ENCODE measurements at regions not wholly inside any gene's neighbourhood (a gene's known extent, or its start where the extent isn't known, plus 50 kb on each side); places are given as distances from the start of the nearest gene placed in this dataset.
"Not testable (repeated sequence)": the region's sequence is repeated elsewhere in the genome, so short reads cannot be mapped to it uniquely, and the experiment has no call there.

DNA sequence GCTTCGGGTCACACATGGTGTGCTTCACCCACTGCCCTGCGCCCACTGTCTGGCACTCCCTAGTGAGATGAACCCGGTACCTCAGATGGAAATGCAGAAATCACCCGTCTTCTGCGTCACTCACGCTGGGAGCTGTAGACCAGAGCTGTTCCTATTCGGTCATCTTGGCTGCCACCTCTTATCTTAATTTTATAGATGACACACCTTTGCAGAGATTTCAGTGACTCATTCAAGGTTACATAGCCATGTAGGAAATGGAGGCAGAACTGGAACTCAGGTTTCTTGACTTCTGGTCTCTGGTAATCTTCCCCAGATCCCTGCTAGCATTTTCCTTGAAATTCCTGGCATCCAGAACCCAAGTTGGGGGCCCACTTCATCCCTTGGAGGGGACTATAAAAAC lies 291.9 kb downstream of the PDCD6IP start:
- DNase-seq (ENCODE audit: extremely low read depth in 1 of 11, low read depth in 9 of 11, low spot score in 4 of 11) = not testable (repeated sequence)

DNA sequence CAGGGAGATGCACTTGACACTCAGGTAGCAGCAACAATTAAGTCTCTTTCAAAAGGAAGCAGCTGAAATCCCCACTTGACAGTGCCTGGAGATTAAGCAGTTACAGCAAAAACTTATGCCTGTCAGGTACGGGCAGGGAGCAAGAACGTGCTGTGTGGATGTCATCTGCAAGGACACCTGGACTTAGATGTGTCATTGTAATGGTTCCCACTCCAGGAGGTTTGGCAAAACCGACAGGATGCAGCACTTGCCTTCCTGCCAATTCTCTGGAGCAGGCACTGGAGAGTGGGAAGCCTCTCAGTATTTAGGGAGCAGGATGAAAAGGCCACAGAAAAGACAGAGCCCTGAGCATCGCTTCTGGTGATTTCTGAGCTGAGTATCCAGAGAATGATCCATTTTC lies 292.4 kb downstream of the PDCD6IP start:
- no peak for DNase-seq (ENCODE audit: extremely low read depth in 1 of 11, low read depth in 9 of 11, low spot score in 4 of 11)

- DNase-seq (ENCODE audit: extremely low read depth in 1 of 11, low read depth in 9 of 11, low spot score in 4 of 11) = not testable (repeated sequence)
Measured at GRCh38 chr3:34094280-34094679, 295.9 kb downstream of the PDCD6IP start.

DNA sequence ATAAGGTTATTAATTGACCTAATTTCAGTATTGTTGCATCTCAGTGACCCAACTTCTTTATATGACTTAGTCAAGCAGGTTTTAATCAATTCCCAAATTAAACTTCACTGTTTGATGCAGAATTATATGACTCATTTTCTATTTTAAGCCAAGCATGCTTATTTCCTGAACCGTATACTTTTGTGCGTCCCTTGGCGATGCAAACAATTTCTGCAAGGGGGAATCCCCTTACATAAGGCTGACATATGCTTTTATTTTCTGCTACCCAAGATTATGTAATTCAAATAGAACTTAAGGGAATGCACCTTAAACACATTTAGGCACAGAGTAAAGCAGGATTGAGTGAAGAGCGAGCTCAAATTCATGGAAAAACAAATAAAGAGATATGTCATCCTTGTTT lies 303.9 kb downstream of the PDCD6IP start:
- no peak for DNase-seq (ENCODE audit: extremely low read depth in 1 of 11, low read depth in 9 of 11, low spot score in 4 of 11)

DNA sequence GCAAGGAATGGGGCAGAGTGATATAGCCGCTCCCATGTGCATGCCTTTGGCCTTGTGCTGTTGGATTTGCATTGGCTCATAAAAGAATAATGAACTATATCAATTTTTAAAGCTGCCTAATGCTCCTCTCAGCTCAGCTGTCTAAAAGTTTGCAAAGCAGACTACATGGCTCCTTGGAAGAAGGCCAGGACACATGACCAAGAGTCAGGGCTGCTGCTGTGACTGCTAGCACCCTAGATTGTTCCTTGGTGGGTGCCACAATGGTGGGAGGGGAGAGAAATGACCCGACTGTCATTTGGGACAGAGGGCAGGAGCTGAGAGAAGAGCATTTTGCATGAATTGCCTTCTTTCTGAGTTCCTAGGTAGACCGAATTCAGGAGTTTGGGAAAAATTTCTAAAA lies 307.9 kb downstream of the PDCD6IP start:
- no peak for DNase-seq (ENCODE audit: extremely low read depth in 1 of 11, low read depth in 9 of 11, low spot score in 4 of 11)

DNA sequence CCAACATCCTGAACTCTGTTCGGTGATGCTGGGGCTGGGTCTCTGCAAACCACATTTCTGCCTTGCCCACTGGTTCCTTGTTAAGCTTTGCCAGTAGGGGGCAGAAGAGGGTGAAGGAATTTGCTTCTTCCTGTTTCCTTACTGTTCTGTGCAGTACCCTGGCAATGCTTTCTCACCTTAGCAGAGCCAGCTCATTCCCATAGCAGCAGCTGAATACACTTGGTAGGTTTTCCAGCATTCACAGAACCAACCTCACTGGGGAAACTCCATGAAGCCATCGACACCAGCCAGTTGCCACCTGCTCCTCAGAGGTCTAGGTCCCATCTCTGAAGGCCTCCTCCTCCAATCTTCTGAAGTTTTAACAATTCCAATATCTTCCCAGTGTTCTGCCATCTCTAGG lies 308.4 kb downstream of the PDCD6IP start:
- DNase-seq (ENCODE audit: extremely low read depth in 1 of 11, low read depth in 9 of 11, low spot score in 4 of 11) = peak; percentile 5 to 56 (median 29)

- DNase-seq (ENCODE audit: extremely low read depth in 1 of 11, low read depth in 9 of 11, low spot score in 4 of 11) = no peak
Measured at GRCh38 chr3:34107669-34108068, 309.2 kb downstream of the PDCD6IP start.

DNA sequence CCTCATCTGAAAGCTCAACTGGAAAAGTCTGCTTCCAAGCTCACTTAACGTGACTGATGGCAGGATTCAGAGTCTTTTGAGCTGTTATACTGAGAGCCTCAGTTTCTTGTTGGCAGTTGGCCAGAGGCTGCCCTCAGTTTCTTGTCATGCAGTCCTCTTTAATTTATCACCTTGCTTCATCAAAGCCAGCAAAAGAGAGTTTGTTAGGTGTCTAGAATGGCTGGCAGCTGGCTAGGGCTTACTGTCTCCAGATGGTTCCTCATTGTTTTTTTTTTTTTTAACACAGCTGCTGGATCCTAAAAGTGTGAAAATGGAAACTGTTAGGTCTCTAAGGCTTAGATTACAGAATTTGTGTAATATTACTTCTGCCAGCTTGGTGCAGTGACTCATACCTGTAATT lies 310.6 kb downstream of the PDCD6IP start:
- DNase-seq (ENCODE audit: extremely low read depth in 1 of 11, low read depth in 9 of 11, low spot score in 4 of 11) = no peak

- DNase-seq (ENCODE audit: extremely low read depth in 1 of 11, low read depth in 9 of 11, low spot score in 4 of 11) = no peak
Measured at GRCh38 chr3:34109846-34110245, 311.4 kb downstream of the PDCD6IP start.

DNA sequence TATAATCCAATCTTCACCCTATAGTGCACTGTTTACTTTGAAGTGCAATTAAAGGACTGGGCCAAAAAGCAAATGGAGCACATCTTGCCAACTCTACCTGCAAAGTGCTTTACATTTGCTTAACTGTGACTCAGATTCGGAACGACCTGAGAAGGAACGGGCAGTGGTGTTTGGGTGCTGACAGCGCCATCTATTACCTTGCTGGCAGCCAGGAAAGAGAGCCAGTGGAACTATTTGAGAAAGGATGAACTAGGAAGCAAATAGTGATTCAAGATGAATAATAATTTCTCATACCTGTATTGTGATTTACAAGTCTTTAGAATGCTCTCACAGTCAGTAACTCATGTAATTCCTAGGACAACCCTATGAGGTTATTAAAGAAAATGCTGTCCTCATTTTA lies 312.9 kb downstream of the PDCD6IP start:
- DNase-seq (ENCODE audit: extremely low read depth in 1 of 11, low read depth in 9 of 11, low spot score in 4 of 11) = no peak

- DNase-seq (ENCODE audit: extremely low read depth in 1 of 11, low read depth in 9 of 11, low spot score in 4 of 11) = not testable (repeated sequence)
Measured at GRCh38 chr3:34112261-34112660, 313.8 kb downstream of the PDCD6IP start.

DNA sequence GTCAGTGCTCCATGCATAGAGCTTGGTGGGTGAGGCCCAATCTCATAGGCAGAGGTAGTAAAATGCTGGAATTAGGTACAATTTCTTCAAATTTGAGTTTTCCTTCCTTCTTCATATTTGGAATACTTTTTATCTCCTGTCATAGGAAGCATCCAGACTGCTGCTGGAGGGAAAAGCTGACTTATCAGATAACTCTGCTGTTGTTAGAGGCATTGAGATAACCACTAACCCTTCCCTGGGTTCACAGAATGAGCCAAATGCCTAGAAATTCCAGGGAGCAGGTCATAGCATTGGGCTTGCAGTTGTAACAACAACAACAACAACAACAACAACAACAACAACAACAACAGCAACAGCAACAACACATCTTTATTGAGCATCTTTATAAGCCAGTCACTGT lies 332.7 kb downstream of the PDCD6IP start:
- no peak for DNase-seq (ENCODE audit: extremely low read depth in 1 of 11, low read depth in 9 of 11, low spot score in 4 of 11)

- DNase-seq (ENCODE audit: extremely low read depth in 1 of 11, low read depth in 9 of 11, low spot score in 4 of 11) = no peak
Measured at GRCh38 chr3:34132069-34132692, 333.8 kb downstream of the PDCD6IP start.

DNA sequence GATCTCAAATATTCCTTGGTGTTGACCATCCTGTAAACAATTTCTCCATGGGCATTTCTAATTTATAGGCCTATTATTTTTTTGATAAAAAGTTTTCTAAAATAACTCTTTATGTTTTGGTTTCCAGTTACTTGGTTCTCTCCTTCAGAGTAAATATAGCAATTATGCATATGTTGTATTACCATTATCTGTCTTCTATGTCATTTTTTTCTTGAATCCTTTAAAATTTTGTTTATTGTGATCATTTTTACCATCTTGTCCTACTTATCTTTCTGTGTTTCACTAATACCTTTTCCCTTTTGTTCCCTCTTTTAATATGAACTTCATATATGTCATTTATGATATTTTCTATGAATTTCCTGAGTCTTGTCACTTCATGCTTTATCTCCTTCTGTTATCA lies 341.1 kb downstream of the PDCD6IP start:
- DNase-seq (ENCODE audit: extremely low read depth in 1 of 11, low read depth in 9 of 11, low spot score in 4 of 11) = no peak

DNA sequence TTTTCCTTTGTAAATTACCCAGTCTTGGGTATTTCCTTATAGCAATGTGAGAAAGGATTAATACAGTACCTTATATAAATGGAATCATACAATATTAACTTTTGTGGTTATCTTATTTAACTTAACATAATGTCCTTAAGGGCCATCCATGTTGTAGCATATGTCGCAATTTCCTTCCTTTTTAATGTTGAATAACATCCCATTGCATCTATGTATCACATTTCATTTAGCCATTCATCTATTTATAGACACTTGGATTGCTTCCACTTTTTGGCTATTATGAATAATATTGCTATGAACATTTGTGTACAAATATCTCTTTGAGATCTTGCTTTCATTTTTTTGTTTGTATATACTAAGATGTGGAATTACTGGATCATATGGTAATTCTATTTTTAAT lies 342.2 kb downstream of the PDCD6IP start:
- no peak for DNase-seq (ENCODE audit: extremely low read depth in 1 of 11, low read depth in 9 of 11, low spot score in 4 of 11)

DNA sequence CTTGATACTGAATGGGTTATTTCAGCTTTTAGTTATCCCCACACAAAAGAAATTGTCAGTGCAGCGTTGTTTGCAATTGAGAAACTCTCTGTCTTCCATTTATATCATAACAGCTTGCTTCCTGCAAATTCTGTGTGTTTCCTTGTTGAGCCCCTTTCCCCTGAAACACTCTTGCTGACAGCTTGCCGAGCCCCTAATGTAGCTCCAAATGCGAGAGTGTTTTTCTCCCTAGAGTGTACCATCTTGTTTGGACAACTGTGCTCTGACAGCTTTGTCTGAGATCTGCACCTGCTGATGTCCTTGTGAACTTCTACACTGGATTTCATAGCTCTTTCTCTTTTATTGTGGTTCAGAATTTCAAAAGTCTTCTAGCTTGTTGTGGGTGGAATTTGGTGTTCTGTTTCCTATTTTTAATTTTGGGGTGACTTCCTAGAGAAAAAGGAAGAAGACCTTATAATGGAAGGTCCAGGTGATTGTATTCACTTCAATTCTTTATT lies 343.5 kb downstream of the PDCD6IP start:
- DNase-seq (ENCODE audit: extremely low read depth in 1 of 11, low read depth in 9 of 11, low spot score in 4 of 11) = no peak

DNA sequence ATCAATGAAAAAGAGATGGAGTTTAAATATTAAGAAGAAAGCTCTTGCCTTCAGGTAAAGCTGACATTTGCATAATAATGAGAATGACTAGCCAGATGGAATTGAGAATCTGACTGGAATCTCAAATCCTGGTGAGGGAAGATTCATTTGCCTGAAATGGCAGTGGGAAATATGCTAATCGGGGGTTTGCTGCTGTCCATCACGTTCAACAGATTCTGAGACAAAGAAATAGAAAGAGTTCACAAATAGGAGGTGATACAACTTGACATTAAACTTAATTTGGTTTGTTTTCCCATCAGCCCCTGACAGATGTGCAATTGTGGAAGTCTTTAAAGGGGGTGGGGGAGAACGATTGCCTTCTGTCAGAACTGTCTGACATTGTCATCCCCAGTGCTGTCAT lies 347.4 kb downstream of the PDCD6IP start:
- no peak for DNase-seq (ENCODE audit: extremely low read depth in 1 of 11, low read depth in 9 of 11, low spot score in 4 of 11)

DNA sequence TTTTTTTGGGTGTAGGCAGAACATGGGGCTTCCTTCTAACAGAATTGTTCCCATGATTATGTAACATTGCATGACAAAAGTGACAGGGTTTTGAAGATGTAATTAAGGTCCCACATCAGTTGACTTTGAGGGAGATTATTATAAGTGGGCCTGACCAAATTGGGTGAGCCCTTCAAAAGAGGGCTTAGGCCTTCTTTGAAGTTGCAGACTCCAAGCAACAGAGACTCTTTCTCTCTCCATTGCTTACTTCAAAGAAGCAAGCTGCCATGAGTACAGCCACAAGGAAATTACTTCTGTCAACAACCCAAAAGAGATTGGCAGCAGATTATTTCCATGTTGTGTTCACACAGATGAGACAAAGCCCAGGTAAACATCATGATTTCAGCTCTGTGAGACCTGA lies 348.2 kb downstream of the PDCD6IP start:
- DNase-seq (ENCODE audit: extremely low read depth in 1 of 11, low read depth in 9 of 11, low spot score in 4 of 11) = no peak

GRCh38 chr3:34150992-34151391 lies 352.6 kb downstream of the PDCD6IP start:
- no peak for DNase-seq (ENCODE audit: extremely low read depth in 1 of 11, low read depth in 9 of 11, low spot score in 4 of 11)

GRCh38 chr3:34152656-34153055 lies 354.2 kb downstream of the PDCD6IP start:
- DNase-seq (ENCODE audit: extremely low read depth in 1 of 11, low read depth in 9 of 11, low spot score in 4 of 11) = no peak

GRCh38 chr3:34155108-34155507 lies 356.7 kb downstream of the PDCD6IP start:
- no peak for DNase-seq (ENCODE audit: extremely low read depth in 1 of 11, low read depth in 9 of 11, low spot score in 4 of 11)

DNA sequence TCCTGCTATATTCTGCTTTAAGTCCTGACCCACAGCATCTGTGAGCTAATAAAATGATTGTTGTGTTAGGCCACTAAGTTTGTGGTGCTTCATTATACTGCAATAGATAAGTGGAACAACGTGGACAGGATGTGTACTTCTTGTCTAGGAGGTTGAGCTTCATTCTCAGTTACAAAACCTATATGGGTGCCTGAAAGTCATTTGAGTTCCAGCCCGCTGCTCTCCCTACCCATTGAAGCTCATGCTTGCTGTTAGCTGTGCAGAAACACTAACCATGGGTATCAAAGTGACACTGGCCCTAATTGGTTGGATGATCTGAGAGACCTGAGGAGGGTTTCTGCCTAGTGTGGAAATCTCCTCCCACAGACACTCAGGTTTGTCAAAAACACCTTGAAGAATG lies 357.2 kb downstream of the PDCD6IP start:
- no peak for DNase-seq (ENCODE audit: extremely low read depth in 1 of 11, low read depth in 9 of 11, low spot score in 4 of 11)

Measured in renal cortex interstitium (tissue), 11 donors.